ENCODE measurements at regions not wholly inside any gene's neighbourhood (a gene's known extent, or its start where the extent isn't known, plus 50 kb on each side); places are given as distances from the start of the nearest gene placed in this dataset.

DNA sequence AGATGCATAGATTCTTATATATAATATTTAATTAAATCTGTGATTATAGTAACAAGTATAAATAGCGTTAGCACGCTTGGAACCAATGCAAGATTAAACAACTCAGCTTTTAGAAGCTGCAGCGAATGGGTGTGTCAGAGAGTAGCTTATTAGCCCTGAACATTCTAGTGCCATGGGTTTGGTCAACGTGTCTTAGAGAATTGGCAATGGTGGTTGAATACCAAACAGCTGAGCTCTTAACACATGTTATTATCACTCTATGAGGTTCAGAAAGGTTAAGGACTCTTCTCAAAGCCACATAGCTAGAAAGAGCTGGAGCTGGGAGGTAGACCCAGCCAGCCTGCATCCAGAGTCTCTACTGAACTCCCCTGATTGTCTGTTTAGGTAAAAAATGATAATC is 284.2 kb upstream of the CHD6 start:
- ATAC-seq, result no peak
- H4K20me1 ChIP-seq (replicated peaks; ENCODE audit: insufficient read depth), result no peaks in the 10 kb centered on the region
- Mint-ChIP-seq H3K9me3 (peaks cover 84% of the 10 kb centered on the region), H3K4me1 (no peaks in the 10 kb centered on the region), H3K36me3 (ENCODE audit: low read depth) (peaks cover 4% of the 10 kb centered on the region; the same call in 1 of the 3 replicates), H3K27me3 (ENCODE audit: insufficient read depth, low read depth, poor library complexity) (peaks cover 2% of the 10 kb centered on the region), H3K4me3 (no peak overlapping the region), H3K27ac (no peak overlapping the region)
- no peaks in the 10 kb centered on the region for H3K79me2 ChIP-seq (replicated peaks; ENCODE audit: insufficient read depth)
- no peak overlapping the region for H2AFZ ChIP-seq
- H3K4me1 ChIP-seq (ENCODE audit: insufficient read depth), result no peaks in the 10 kb centered on the region
- TF ChIP-seq EZH2phosphoT487 (IDR thresholded peaks at IDR 0.05; ENCODE audit: unreplicated experiment) (no peak), ZNF331 (CRISPR knock-in tag; IDR thresholded peaks at IDR 0.05; ENCODE audit: low read depth) (no peak), CREB1 (CRISPR knock-in tag; IDR thresholded peaks at IDR 0.05; ENCODE audit: low read depth) (no peak), ZNF114 (CRISPR knock-in tag; IDR thresholded peaks at IDR 0.05) (no peak), STAT1 (IDR thresholded peaks at IDR 0.05; ENCODE audit: unreplicated experiment) (no peak), NANOG (IDR thresholded peaks at IDR 0.05; ENCODE audit: borderline replicate concordance) (no peak), EZH2 (IDR thresholded peaks at IDR 0.05; ENCODE audit: low read depth, unreplicated experiment) (no peak), POLR2AphosphoS5 (IDR thresholded peaks at IDR 0.05; ENCODE audit: low read depth) (no peak), JUNB (IDR thresholded peaks at IDR 0.05; ENCODE audit: unreplicated experiment) (no peak)
- TF ChIP-seq, protein P1, sequence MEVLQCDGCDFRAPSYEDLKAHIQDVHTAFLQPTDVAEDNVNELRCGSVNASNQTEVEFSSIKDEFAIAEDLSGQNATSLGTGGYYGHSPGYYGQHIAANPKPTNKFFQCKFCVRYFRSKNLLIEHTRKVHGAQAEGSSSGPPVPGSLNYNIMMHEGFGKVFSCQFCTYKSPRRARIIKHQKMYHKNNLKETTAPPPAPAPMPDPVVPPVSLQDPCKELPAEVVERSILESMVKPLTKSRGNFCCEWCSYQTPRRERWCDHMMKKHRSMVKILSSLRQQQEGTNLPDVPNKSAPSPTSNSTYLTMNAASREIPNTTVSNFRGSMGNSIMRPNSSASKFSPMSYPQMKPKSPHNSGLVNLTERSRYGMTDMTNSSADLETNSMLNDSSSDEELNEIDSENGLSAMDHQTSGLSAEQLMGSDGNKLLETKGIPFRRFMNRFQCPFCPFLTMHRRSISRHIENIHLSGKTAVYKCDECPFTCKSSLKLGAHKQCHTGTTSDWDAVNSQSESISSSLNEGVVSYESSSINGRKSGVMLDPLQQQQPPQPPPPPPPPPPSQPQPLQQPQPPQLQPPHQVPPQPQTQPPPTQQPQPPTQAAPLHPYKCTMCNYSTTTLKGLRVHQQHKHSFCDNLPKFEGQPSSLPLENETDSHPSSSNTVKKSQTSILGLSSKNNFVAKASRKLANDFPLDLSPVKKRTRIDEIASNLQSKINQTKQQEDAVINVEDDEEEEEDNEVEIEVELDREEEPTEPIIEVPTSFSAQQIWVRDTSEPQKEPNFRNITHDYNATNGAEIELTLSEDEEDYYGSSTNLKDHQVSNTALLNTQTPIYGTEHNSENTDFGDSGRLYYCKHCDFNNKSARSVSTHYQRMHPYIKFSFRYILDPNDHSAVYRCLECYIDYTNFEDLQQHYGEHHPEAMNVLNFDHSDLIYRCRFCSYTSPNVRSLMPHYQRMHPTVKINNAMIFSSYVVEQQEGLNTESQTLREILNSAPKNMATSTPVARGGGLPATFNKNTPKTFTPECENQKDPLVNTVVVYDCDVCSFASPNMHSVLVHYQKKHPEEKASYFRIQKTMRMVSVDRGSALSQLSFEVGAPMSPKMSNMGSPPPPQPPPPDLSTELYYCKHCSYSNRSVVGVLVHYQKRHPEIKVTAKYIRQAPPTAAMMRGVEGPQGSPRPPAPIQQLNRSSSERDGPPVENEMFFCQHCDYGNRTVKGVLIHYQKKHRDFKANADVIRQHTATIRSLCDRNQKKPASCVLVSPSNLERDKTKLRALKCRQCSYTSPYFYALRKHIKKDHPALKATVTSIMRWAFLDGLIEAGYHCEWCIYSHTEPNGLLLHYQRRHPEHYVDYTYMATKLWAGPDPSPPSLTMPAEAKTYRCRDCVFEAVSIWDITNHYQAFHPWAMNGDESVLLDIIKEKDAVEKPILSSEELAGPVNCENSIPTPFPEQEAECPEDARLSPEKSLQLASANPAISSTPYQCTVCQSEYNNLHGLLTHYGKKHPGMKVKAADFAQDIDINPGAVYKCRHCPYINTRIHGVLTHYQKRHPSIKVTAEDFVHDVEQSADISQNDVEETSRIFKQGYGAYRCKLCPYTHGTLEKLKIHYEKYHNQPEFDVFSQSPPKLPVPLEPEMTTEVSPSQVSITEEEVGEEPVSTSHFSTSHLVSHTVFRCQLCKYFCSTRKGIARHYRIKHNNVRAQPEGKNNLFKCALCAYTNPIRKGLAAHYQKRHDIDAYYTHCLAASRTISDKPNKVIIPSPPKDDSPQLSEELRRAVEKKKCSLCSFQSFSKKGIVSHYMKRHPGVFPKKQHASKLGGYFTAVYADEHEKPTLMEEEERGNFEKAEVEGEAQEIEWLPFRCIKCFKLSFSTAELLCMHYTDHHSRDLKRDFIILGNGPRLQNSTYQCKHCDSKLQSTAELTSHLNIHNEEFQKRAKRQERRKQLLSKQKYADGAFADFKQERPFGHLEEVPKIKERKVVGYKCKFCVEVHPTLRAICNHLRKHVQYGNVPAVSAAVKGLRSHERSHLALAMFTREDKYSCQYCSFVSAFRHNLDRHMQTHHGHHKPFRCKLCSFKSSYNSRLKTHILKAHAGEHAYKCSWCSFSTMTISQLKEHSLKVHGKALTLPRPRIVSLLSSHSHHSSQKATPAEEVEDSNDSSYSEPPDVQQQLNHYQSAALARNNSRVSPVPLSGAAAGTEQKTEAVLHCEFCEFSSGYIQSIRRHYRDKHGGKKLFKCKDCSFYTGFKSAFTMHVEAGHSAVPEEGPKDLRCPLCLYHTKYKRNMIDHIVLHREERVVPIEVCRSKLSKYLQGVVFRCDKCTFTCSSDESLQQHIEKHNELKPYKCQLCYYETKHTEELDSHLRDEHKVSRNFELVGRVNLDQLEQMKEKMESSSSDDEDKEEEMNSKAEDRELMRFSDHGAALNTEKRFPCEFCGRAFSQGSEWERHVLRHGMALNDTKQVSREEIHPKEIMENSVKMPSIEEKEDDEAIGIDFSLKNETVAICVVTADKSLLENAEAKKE (CRISPR knock-in tag; IDR thresholded peaks at IDR 0.05), result no peak
- TF ChIP-seq, protein P2, sequence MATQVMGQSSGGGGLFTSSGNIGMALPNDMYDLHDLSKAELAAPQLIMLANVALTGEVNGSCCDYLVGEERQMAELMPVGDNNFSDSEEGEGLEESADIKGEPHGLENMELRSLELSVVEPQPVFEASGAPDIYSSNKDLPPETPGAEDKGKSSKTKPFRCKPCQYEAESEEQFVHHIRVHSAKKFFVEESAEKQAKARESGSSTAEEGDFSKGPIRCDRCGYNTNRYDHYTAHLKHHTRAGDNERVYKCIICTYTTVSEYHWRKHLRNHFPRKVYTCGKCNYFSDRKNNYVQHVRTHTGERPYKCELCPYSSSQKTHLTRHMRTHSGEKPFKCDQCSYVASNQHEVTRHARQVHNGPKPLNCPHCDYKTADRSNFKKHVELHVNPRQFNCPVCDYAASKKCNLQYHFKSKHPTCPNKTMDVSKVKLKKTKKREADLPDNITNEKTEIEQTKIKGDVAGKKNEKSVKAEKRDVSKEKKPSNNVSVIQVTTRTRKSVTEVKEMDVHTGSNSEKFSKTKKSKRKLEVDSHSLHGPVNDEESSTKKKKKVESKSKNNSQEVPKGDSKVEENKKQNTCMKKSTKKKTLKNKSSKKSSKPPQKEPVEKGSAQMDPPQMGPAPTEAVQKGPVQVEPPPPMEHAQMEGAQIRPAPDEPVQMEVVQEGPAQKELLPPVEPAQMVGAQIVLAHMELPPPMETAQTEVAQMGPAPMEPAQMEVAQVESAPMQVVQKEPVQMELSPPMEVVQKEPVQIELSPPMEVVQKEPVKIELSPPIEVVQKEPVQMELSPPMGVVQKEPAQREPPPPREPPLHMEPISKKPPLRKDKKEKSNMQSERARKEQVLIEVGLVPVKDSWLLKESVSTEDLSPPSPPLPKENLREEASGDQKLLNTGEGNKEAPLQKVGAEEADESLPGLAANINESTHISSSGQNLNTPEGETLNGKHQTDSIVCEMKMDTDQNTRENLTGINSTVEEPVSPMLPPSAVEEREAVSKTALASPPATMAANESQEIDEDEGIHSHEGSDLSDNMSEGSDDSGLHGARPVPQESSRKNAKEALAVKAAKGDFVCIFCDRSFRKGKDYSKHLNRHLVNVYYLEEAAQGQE (IDR thresholded peaks at IDR 0.05; ENCODE audit: unreplicated experiment), result no peak
- TF ChIP-seq, protein P3, sequence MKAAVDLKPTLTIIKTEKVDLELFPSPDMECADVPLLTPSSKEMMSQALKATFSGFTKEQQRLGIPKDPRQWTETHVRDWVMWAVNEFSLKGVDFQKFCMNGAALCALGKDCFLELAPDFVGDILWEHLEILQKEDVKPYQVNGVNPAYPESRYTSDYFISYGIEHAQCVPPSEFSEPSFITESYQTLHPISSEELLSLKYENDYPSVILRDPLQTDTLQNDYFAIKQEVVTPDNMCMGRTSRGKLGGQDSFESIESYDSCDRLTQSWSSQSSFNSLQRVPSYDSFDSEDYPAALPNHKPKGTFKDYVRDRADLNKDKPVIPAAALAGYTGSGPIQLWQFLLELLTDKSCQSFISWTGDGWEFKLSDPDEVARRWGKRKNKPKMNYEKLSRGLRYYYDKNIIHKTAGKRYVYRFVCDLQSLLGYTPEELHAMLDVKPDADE (IDR thresholded peaks at IDR 0.05), result no peak
- TF ChIP-seq, protein P4, sequence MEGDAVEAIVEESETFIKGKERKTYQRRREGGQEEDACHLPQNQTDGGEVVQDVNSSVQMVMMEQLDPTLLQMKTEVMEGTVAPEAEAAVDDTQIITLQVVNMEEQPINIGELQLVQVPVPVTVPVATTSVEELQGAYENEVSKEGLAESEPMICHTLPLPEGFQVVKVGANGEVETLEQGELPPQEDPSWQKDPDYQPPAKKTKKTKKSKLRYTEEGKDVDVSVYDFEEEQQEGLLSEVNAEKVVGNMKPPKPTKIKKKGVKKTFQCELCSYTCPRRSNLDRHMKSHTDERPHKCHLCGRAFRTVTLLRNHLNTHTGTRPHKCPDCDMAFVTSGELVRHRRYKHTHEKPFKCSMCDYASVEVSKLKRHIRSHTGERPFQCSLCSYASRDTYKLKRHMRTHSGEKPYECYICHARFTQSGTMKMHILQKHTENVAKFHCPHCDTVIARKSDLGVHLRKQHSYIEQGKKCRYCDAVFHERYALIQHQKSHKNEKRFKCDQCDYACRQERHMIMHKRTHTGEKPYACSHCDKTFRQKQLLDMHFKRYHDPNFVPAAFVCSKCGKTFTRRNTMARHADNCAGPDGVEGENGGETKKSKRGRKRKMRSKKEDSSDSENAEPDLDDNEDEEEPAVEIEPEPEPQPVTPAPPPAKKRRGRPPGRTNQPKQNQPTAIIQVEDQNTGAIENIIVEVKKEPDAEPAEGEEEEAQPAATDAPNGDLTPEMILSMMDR (conservative IDR thresholded peaks at IDR 0.05; ENCODE audit: low read depth in 2 of 2), result no peak
- H3K9me2 ChIP-seq (ENCODE audit: insufficient read depth), result no peaks in the 10 kb centered on the region
- H3F3A ChIP-seq (replicated peaks; ENCODE audit: low read depth), result no peaks in the 10 kb centered on the region
- H3K4me2 ChIP-seq, result no peak overlapping the region
- 0 out of 2 replicates have a peak, but pooled peaks cover 2% of the 10 kb centered on the region for H3K36me3 ChIP-seq (ENCODE audit: insufficient read depth)
- no peak overlapping the region for H3K4me3 ChIP-seq
- H3K27ac ChIP-seq (ENCODE audit: low read depth), result no peak overlapping the region
- DNase-seq (ENCODE audit: low spot score), result no peak
- H3K27me3 ChIP-seq (ENCODE audit: insufficient read depth), result no peaks in the 10 kb centered on the region
